ENCODE measurements at regions not wholly inside any gene's neighbourhood (a gene's known extent, or its start where the extent isn't known, plus 50 kb on each side); places are given as distances from the start of the nearest gene placed in this dataset.
"Not testable (repeated sequence)": the region's sequence is repeated elsewhere in the genome, so short reads cannot be mapped to it uniquely, and the experiment has no call there.

- no peak for DNase-seq
Observed at GRCh38 chr22:27240298-27241075, 561.1 kb downstream of the MN1 start.

GRCh38 chr22:27241430-27242321, 559.9 kb downstream of the MN1 start:
- DNase-seq, result no peak

DNA sequence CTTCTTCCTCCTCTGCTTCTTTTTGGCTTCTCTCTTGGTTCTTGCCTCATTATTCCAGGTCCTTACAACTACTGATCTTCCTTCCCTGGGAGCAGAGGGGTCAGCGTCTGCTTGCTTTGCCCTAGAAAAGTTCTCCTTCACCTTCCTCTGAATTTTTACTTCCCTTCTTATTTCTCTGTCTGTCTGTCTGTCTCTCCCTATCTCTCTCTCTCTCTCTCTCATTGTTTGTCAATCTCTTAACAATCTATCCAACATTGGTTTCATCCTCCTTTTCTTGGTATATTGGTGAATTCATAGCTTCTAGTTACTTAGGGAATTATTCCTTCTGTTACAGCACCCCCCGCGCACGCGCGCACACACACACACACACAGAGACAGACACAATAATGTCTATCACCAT, 559.1 kb downstream of the MN1 start:
- no peak for DNase-seq

DNA sequence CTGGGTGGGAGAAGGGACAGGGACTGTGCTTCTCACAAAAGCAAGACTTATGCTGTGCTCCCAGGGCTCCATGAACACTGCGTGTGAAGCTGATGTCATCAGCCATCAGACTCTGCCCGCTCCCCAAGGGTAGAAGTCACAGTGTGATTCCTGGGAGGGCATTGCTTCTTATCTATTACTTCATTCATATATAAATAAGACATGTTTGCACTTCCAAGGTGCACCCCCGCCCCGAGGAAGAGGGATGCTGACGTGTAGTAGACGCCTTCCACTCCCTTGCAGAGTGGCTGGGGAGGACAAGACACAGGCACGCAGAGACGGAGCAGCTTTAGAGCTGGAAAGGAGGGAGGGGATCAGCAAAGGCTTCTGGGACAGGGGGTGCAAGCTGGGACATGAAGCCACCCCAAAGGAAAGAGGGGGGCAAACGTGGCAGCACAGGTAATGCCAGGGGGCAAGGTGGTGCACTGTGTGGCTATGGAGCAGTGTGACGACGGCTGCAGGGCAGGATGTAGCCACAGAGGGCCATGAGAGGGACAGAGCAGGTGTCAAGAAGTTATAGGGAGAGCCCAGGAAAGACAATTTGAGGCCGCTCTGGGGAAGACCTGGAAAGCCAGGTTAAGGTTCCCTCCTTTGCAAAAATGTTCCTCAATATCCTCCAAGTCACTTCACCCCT, 558.5 kb downstream of the MN1 start:
- no peak for DNase-seq

DNA sequence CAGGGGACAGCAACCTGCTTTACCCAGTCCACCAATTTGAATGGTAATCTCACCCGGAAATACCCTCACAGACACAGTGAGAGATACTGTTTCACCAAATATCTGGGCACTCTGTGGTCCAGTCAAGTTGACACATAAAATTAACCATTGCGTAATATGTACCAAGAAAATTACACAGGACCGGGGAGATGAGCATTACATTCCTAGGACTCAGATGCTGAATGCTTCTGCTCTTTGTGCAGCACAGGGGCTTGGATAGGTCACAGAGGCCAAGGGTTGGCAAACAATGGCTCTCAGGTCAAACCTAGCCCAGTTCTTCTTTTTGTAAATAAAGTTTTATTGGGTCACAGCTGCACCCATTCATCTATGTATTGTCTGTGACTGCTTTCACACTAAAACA, 557.2 kb downstream of the MN1 start:
- DNase-seq, result no peak

GRCh38 chr22:27245056-27245455, 556.5 kb downstream of the MN1 start:
- DNase-seq, result no peak

GRCh38 chr22:27246558-27246957, 555.0 kb downstream of the MN1 start:
- no peak for DNase-seq

DNA sequence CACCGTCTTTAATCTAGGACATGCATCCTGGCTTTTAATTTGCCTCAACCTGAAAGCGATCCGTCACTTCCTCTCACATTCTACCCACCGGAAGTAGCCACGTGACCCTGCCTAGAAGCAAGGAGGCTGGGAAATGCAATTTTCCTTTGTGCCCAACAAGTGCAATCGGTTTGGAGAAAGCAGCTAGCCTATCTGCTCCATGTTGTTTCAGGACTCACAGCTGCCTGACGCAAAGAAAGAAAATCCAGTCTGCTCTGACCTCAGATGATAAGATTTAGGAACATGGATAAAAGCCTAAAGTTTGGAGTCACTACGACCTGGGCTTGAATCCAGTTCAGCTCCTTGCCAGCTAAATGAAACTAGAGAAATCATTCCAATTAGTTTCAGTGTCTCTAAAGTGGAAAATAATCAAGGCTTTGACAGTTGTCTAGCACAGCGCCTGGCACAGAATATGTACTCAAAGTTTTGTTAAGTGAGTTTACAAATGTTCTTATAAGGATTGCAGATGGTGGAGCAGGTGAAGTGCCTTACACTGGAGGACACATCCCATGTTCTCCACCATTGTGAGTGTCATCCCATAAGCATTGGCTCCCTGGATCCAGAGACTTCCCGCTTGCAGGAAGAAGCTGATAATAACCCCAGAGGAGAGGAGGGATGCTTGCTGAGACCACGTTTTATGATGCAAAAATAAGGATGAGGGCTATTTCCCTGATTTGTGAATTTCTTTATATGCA, 553.7 kb downstream of the MN1 start:
- DNase-seq, result no peak

GRCh38 chr22:27250418-27250817, 551.1 kb downstream of the MN1 start:
- DNase-seq, result no peak

- no peak for DNase-seq
Observed at GRCh38 chr22:27250886-27251285, 550.7 kb downstream of the MN1 start.

GRCh38 chr22:27251563-27251962, 550.0 kb downstream of the MN1 start:
- DNase-seq, result no peak

DNA sequence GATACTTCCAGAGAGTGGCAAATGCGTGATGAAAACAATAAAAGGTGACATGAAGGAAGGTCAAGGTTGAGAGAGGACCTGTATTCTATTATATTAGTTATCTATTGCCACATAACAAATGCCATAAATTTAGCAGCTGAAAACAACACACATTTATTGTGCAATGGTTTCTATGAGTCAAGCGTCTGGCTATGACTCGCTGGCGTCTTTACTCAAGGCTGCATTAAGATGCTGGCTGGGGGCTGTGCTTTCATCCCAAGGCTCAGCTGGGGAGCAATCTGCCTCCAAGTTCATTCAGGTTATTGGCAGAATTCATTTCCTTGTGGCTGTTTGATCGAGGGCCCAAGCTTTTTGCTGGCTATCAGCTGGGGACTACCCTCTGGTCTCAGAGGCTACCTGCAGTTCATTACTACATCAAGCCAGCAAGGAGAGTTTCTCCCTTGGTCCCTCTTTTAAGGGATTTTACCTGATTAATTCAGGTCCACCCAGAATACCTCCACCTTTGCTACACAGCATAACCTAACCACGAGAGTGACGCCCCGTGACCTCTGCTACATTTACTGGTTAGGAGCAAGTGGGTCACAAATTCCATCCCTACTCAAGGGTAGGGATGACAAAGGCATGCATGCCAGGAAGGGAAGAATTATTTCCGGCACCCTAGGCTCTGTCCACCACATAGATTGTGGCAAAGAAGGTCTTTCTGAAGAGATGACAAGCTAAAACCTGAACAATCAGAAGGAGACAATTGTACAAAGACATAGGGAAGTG, 549.1 kb downstream of the MN1 start:
- DNase-seq, result no peak

- no peak for DNase-seq
Observed at GRCh38 chr22:27253108-27253902, 548.3 kb downstream of the MN1 start.

DNA sequence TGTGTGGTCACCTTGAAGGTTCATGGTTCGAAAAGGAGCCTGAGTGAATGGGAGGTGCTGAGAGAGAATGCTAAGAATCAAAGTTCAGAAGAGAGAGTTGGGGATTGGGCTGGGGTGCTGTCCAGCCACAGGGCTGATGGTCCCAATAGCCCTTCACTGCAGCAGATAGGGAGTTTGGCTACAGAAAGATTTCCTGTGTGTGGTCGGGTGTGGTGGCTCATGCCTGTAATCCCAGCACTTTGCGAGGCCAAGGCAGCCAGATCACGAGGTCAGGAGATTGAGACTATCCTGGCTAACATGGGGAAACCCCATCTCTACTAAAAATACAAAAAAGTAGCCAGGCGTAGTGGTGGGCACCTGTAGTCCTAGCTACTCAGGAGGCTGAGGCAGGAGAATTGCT, 547.5 kb downstream of the MN1 start:
- not testable (repeated sequence) for DNase-seq

DNA sequence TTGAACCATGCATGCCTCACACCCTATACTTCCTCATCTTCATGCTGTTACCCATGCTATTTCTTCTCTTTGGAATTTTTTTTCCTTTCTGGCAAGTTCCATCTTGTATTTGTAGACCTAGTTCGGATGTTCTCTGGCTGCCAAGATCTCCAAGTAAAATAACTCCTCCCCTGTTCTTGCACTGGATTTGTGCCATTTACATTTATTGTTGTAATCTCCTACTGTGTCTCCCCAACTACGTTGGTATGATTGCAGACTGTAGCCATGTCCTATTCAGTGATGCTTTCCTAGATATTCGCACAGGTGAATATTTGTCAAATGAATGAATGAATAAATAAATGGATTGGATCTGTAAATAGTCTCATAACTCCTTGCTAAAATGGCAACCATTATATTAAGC, 546.0 kb downstream of the MN1 start:
- no peak for DNase-seq

GRCh38 chr22:27257987-27258386, 543.6 kb downstream of the MN1 start:
- DNase-seq, result no peak

GRCh38 chr22:27258616-27259172, 542.9 kb downstream of the MN1 start:
- DNase-seq, result no peak

DNA sequence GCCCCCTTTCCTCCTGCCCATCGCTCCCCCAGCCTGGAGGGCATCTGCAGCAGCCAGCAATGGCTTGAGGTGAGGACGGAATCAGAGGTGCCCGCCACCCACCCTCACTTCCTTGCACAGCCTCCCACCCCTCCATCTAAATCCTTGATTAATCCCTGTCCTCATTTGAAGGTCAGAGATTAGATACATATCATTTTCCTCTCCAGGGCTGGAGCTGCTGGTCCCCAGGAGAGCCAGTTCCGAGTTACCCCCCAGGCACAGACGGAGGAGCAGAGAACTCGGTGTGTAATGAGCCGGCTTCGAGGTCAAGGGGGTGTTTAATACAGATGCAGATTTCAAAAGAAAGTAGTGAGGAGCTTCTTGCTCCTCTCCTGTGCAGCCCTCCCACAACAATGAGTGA, 542.1 kb downstream of the MN1 start:
- no peak for DNase-seq

DNA sequence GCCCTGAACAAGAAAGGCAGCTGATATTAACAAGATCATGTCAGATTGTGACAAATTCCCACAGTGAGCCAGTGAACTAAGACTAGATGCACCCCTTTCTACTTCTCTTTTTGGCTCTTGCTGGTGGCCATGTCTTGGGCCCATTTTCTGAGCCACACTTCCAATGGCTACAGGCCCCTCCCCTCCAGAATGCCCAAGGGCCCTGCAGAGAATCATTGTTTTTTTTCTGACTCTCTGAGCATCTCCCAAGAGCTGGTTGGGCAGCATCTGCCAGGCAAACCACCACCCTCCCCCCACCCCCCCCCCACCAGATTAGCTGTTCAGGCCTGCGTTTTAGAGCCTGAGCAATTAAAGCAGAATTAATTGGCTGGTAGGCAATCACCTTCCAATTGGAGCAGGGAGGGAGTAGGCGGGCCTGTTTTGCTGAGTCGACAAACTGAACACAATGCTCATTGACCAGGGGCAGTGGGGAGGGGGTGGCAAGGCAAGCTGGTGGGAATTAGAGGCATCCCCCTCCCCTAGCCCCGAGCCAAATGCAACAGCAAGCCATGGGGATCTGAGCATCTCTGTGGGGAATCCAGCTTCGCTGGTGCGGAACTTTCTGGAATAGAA, 541.4 kb downstream of the MN1 start:
- DNase-seq, result no peak

- DNase-seq, result no peak
Observed at GRCh38 chr22:27262361-27262760, 539.2 kb downstream of the MN1 start.
